ENCODE measurements at regions not wholly inside any gene's neighbourhood (a gene's known extent, or its start where the extent isn't known, plus 50 kb on each side); places are given as distances from the start of the nearest gene placed in this dataset.

DNA sequence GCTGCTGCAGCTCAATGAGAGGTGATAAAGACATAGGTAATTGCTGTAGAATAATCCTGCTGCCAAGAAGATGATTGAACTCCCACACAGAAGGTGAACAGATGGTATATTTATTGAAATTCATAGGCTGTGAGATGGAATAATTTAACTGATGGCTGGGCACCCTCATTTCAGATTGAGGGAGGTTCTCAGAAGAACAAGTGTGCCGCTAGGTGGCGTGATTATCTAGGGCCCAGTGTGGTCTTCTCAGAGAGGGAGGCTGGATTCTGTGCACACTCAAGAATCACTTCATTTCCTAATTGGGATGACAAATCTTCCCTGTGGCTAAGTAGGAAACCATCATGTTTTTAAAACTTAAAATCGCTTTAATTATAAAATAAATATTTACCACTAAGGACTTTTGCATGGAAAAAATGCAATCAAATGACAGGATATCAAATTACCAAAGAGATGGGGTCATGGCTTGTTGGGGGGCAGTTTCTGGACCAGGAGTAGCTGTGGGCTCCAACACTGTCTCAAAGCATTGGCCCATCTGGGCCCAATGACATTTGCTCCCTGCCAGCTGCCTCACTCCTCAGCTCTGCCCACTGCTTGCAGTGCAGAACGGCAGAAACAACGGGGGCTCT is 132.3 kb downstream of the SNAPC1 start:
- peak; percentile 98 for FAIRE-seq

DNA sequence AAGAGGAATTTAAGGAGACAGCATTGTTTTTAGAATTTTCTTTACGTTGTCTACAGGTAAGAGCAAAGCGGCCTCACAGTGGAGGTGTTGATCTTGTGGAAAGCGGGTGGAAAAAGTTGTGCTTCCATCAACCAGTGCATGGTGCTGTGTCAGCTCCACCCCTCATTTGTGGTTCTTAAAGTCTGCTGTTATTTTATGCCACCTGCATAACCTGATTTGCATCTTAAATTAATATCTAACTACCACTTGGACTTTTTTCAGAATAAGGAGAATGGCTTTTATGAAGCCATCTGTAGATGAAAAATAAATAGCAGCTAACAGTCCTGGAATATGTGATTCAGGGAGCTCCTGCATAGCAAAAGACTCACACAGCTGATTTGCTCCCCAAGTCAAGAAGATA is 135.1 kb downstream of the SNAPC1 start:
- peak; percentile 30 for FAIRE-seq

- no peak for FAIRE-seq
Measured at GRCh38 chr14:61898568-61898967, 136.3 kb downstream of the SNAPC1 start.

- no peak for FAIRE-seq
Measured at GRCh38 chr14:61899497-61899896, 137.3 kb downstream of the SNAPC1 start.

DNA sequence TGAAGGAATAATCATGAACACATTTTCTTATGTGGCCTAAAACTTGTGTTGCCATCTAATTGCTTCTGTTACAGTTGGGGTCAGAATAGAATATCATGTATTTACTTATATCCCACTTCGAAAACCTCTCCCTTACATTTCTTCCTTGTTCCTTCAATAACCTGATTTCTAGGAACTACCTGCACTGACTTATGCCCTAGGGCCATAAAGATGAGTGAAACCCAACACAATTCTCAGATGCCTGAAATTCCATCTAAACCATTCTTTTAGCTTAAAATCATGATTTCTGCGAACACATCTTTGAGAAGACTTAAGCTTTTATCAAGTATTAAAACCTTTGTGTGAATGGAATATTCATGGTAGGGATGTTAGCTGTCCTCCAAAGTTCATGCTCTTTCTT is 142.7 kb downstream of the SNAPC1 start:
- no peak for FAIRE-seq

- FAIRE-seq = peak; percentile 99
Measured at GRCh38 chr14:61911574-61911973, 149.4 kb downstream of the SNAPC1 start.

- peak; percentile 73 for FAIRE-seq
Measured at GRCh38 chr14:61918998-61919397, 156.8 kb downstream of the SNAPC1 start.

GRCh38 chr14:61923348-61923747 is 161.1 kb downstream of the SNAPC1 start:
- FAIRE-seq = no peak

DNA sequence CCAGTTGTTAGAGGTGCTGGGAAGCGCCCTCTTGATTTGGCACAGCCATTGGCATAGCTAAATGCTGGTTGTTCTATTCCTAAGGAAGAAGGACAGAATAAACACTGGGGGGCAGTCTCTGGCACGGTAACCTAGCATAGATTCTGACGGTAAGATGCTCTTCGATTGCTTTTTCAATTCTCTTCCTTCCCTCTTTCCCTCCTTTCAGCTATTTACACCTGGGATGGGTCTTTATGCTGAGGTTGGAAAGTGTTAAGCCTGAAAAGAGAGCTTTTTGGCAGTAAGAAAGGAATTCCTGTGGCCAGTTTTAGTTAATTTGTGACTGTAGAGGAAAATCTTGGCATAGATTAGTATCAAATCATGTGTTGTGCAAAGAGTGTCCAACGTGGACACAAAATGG is 162.8 kb downstream of the SNAPC1 start:
- FAIRE-seq = peak; percentile 75

DNA sequence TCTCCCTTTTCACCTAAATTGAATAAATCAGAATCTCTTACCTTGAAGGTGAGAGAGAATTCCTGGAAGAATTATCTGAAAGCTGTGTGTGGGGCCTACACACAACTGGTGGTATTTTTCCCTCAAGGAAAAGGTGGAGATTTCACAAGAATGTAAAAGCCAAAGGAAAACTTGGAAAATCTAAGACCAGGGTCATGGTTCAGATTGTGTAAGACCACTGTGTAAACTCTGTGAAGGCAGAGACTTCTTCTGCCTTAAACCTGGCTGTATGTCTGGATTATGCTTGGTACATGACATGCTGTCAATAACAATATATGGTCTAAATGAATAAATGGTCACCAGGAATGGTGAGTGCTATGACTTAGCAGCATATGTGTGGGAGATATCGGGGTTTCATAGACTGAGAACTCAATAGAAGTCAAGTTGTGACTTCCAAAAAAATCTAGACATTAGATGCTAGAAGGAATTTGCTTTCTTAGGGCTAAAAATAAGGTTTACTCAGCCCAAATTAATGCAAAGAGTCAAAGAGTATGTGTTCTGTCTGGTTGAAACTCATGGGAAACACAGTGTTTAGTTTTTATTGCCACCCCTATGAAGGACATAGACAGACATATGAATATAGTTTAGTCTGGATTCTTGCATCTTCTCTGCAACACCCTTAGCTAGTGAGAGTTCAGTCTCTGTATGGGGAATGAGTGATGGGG is 163.7 kb downstream of the SNAPC1 start:
- FAIRE-seq = no peak

- peak; percentile 90 for FAIRE-seq
Measured at GRCh38 chr14:61927060-61927459, 164.8 kb downstream of the SNAPC1 start.

GRCh38 chr14:61927520-61927919 is 165.3 kb downstream of the SNAPC1 start:
- peak; percentile 91 for FAIRE-seq

GRCh38 chr14:61928300-61928699 is 166.1 kb downstream of the SNAPC1 start:
- FAIRE-seq = peak; percentile 58

GRCh38 chr14:61928701-61929100 is 166.5 kb downstream of the SNAPC1 start:
- no peak for FAIRE-seq

DNA sequence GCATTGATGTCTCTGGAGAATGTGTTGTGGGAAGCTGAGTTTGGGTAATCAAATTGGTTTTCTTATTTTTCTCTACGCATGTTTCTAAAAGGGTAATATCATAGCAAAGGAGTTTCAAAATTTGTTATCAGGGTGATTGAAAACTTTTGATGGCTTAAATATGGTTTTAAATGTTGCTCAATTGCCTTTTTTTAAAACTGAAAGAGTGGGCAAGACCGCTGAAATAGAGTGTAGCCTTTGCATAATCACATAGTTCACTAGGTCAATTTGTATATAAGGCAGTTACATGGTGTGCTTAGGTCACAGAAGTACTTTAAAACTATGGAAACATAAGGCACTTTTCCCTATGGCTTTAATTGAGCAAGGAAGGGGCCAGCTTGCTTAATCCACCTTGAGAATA is 167.4 kb downstream of the SNAPC1 start:
- FAIRE-seq = no peak

GRCh38 chr14:61930101-61930857 is 168.1 kb downstream of the SNAPC1 start:
- no peak for FAIRE-seq

DNA sequence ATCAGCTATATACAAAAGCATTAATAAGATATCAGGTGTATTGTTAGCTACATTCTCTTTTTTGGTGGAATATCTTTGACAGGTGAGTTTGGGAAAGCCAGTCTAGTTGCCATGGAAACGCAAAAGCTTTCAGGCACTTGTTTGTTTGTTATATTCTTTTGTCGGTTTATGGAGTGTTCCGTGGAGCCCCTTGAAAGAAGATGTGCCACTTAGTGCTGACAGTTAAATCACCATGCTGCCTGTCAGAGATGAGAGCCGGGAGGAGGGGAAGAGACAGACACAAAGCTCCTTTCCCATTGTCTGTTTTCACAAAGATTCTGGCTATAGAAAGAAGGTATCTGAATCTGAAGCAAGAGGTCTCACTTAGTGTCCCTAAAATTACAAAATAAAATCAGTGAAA is 170.8 kb downstream of the SNAPC1 start:
- FAIRE-seq = no peak

DNA sequence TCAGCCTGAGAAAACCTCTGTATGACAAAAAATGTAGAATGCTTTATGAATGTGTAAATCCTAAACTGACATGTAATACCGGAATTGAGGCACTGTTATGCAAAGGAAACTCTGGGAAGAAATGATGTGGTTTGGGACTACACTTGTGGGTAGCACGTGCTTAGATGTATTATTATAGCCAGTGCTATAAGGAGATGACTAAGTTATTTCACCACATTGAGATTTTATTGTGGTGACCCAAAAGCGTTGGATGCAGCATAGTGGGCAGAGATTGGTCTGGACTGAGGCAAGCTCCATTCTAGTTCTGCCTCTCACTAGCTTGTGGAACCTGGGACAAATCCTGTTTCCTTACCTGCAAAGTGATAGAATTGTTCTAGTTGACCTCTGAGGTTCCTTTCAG is 172.2 kb downstream of the SNAPC1 start:
- FAIRE-seq = no peak

DNA sequence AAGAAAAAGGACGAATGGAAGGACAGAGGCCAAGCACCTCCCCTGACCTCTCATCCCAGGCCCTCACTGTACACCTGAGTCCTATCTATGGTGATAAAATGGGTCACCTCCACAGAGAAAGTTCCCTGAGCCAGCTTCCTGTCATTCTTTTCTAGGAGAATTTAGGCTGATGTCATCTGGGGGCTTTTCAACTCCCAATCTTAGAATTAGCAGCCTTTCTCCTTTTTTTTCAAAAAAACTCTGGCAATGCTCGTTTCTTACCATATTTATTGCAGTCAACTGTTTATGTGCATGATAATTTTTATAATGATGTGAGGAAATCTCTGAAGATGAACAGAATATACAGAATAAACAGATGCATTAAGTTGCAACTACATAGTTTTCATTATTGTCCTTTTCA is 177.6 kb downstream of the SNAPC1 start:
- FAIRE-seq = no peak

DNA sequence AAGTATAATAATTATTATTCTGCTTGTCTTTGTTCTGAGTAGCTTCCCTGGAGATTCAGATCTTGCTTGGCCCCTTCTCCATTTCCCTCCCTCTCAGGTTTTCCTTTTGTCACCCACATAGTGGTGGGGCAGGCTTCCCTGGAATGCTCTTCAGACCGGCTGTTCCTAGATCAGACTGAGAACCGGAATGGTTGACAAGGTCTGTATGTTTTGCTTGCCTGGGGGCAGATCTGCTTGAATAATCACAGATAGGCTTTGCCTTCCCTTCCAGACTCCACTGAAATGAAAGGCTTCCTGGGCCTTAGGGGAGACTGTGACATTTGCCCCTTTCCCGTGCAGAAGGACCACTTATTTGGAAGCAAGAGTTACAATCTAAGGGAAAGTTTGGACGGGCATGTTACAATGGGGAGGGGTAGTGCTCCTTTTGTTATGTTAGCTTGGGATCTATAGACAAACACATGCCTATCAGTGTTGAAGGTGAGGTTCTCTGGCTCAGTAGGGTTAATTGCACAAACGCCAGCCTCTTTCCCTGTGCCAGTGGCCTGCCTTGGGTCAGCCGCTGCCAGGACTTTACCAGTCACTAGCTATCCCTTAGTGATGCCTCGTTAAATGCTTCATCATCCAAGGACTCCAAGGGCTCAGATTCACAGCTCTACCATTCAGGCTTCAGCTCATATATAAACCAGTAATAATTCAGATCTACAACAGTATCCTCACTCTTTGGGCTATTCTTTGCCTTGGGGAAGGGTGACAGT is 178.6 kb downstream of the SNAPC1 start:
- peak; percentile 55 for FAIRE-seq

DNA sequence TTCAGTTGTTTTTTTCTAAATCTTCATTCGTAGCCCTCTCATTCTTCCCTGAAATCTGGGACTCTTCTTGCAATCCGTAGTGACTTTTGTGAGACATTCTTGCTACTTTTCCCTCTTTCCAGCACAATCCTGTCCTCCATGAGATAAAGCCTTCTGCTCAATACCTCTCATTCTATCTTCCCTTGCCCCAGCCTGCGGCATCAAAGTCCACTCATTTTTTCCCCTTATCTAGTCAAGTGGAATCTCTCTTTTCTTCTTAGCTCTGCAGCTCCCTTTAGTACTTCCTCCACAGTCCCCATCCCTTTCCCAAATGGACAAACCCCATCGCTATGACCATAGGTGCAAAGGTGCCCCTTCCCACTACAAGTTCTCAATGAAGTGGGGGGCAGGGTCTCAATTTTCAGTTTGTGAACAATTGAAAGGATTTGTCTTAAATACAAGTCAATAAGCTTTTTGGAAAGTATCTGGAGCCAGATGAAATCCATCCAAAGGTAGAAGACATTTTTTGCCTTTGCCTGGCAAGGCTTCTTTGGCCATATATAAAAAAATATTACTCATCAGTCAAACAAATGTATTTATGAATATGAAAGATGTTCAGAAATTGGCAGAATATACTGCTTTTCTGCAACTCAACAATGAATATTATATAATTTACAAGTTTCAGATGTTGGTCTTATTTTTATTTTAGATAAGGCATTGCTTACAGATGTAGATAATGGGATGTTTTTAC is 179.4 kb downstream of the SNAPC1 start:
- FAIRE-seq = no peak

- no peak for FAIRE-seq
Measured at GRCh38 chr14:61948376-61948775, 186.2 kb downstream of the SNAPC1 start.

DNA sequence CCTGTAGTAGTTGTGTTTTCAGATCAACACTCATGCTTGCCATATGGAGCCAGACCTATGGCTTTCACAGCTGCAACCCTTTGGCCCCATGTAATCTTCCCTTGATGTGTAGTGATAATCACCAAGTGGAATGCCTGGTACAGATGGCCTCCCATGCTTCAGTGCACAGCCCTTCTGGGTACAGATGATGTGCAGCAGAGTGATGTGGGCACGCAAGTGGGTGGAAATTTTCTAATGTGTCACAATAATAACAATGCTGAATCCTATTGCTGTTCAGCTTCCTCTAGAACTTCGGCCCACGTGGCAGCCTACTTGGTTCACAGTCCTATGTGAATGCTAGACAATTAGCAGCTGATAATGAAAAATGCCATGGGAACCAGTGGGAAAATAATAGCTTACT is 188.1 kb downstream of the SNAPC1 start:
- no peak for FAIRE-seq
